Pulmonary artery endothelial cell (primary cell): ENCODE measurements at regions not wholly inside any gene's neighbourhood (a gene's known extent, or its start where the extent isn't known, plus 50 kb on each side); places are given as distances from the start of the nearest gene placed in this dataset.

Source experiments
- DNase-seq: peaks from one replicate; pipeline ENCODE4 v3.0.0-alpha.2; 2011; ENCODE audit warnings: low read depth, low spot score

- no peak for DNase-seq
These were observed 59.7 kb upstream of the IL15 start for GRCh38 chr4:141576585-141577110.

DNA sequence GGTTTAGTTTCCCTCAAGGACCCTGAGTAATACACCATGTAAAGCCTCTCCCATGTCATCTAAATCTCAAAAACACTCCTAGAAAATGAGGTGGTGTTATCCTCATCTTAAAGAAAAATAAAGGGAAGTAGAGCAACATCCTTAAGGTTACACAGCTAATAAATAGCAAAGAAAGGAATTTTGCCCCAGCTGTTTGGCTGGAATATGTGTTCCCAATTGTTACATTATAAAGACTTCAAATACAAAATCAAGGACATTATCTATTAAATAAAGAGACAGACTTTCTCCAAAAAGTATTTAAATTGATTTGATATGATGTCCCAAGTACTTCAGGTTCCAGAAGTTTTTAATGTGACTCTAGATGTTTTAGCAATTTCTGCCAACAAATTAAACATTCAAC is 57.9 kb upstream of the IL15 start:
- DNase-seq = no peak

DNA sequence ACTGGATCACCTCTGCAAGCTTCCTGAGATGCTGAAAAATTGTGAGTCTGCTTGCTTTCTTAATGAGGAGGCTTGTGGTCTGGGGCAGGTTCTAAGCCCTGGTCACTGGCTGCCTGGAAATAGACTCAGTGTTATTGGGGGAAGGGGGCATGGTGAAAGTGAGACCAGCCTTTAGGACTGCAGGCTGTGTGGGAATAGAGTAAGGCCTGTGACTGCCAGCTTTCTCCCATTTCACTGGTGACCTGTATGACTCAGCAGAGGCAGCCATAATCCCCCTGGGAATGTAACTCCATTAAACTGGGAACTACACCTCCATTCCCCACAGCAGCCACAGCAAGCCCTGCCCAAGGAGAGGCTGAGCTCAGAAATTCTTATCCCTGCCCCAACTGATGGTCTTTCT is 55.9 kb upstream of the IL15 start:
- DNase-seq = no peak
